ENCODE measurements at regions not wholly inside any gene's neighbourhood (a gene's known extent, or its start where the extent isn't known, plus 50 kb on each side); places are given as distances from the start of the nearest gene placed in this dataset.

GRCh38 chr4:114472269-114473032 is 126.2 kb upstream of the UGT8 start:
- no peak for DNase-seq

- no peak for DNase-seq
Measured at GRCh38 chr4:114474188-114474800, 124.3 kb upstream of the UGT8 start.

GRCh38 chr4:114476310-114476709 is 122.3 kb upstream of the UGT8 start:
- DNase-seq, result no peak

- no peak for DNase-seq
Measured at GRCh38 chr4:114479595-114479994, 119.0 kb upstream of the UGT8 start.

GRCh38 chr4:114481856-114482255 is 116.8 kb upstream of the UGT8 start:
- DNase-seq, result no peak

- no peak for DNase-seq
Measured at GRCh38 chr4:114487101-114487500, 111.5 kb upstream of the UGT8 start.

GRCh38 chr4:114488301-114488982 is 110.2 kb upstream of the UGT8 start:
- no peak for DNase-seq

- no peak for DNase-seq
Measured at GRCh38 chr4:114494246-114494803, 104.3 kb upstream of the UGT8 start.

GRCh38 chr4:114495471-114495928 is 103.1 kb upstream of the UGT8 start:
- no peak for DNase-seq

GRCh38 chr4:114497116-114497515 is 101.5 kb upstream of the UGT8 start:
- DNase-seq, result no peak

GRCh38 chr4:114509340-114509739 is 89.3 kb upstream of the UGT8 start:
- no peak for DNase-seq

- no peak for DNase-seq
Measured at GRCh38 chr4:114512595-114513295, 85.9 kb upstream of the UGT8 start.

- DNase-seq, result no peak
Measured at GRCh38 chr4:114519368-114519767, 79.2 kb upstream of the UGT8 start.

- DNase-seq, result no peak
Measured at GRCh38 chr4:114527170-114527569, 71.4 kb upstream of the UGT8 start.

GRCh38 chr4:114527637-114528036 is 71.0 kb upstream of the UGT8 start:
- DNase-seq, result no peak

- no peak for DNase-seq
Measured at GRCh38 chr4:114535725-114536124, 62.9 kb upstream of the UGT8 start.

- DNase-seq, result no peak
Measured at GRCh38 chr4:114537352-114537751, 61.3 kb upstream of the UGT8 start.

GRCh38 chr4:114538012-114538617 is 60.5 kb upstream of the UGT8 start:
- DNase-seq, result no peak

- DNase-seq, result no peak
Measured at GRCh38 chr4:114539985-114540384, 58.6 kb upstream of the UGT8 start.

GRCh38 chr4:114547340-114548134 is 51.1 kb upstream of the UGT8 start:
- DNase-seq, result no peak

Data from GOT3 (cell line).